Subcutaneous abdominal adipose tissue (tissue), 5 donors: ENCODE measurements at regions not wholly inside any gene's neighbourhood (a gene's known extent, or its start where the extent isn't known, plus 50 kb on each side); places are given as distances from the start of the nearest gene placed in this dataset.

Experiments
- H3K27ac ChIP-seq: one replicate; pipeline ENCODE4 v1.7.0; 2013; ENCODE audit warnings: low read depth, mild to moderate bottlenecking, inconsistent platforms, low read length, moderate library complexity
- H3K27me3 ChIP-seq, 5 donors: one replicate each; pipeline ENCODE4 v1.7.0; 2013; ENCODE audit warnings: low read length in 5 of 5, inconsistent platforms in 1 of 5; ENCODE audit not compliant: control insufficient read depth in 5 of 5, insufficient read depth in 4 of 5
- H3K36me3 ChIP-seq, 5 donors: one replicate each; pipeline ENCODE4 v1.7.0; 2013; ENCODE audit warnings: low read length in 5 of 5; ENCODE audit not compliant: control insufficient read depth in 5 of 5, insufficient read depth in 5 of 5
- H3K4me1 ChIP-seq, 5 donors: one replicate each; pipeline ENCODE4 v1.7.0; 2013; ENCODE audit warnings: low read length in 5 of 5, mild to moderate bottlenecking in 3 of 5, moderate library complexity in 1 of 5; ENCODE audit not compliant: control insufficient read depth in 5 of 5, insufficient read depth in 5 of 5
- H3K4me3 ChIP-seq, 5 donors: one replicate each; pipeline ENCODE4 v1.7.0; 2013; ENCODE audit warnings: low read length in 5 of 5, low read depth in 1 of 5
- H3K9ac ChIP-seq, 5 donors: one replicate each; pipeline ENCODE4 v1.7.0; 2013; ENCODE audit warnings: low read length in 5 of 5, mild to moderate bottlenecking in 4 of 5, moderate library complexity in 3 of 5
- H3K9me3 ChIP-seq, 5 donors: one replicate each; pipeline ENCODE4 v1.7.0; 2013; ENCODE audit warnings: low read length in 5 of 5; ENCODE audit not compliant: control insufficient read depth in 5 of 5
- donor health status: healthy.
- donor health status: healthy.
- donor health status: healthy.
- donor health status: healthy.
- donor health status: healthy.

DNA sequence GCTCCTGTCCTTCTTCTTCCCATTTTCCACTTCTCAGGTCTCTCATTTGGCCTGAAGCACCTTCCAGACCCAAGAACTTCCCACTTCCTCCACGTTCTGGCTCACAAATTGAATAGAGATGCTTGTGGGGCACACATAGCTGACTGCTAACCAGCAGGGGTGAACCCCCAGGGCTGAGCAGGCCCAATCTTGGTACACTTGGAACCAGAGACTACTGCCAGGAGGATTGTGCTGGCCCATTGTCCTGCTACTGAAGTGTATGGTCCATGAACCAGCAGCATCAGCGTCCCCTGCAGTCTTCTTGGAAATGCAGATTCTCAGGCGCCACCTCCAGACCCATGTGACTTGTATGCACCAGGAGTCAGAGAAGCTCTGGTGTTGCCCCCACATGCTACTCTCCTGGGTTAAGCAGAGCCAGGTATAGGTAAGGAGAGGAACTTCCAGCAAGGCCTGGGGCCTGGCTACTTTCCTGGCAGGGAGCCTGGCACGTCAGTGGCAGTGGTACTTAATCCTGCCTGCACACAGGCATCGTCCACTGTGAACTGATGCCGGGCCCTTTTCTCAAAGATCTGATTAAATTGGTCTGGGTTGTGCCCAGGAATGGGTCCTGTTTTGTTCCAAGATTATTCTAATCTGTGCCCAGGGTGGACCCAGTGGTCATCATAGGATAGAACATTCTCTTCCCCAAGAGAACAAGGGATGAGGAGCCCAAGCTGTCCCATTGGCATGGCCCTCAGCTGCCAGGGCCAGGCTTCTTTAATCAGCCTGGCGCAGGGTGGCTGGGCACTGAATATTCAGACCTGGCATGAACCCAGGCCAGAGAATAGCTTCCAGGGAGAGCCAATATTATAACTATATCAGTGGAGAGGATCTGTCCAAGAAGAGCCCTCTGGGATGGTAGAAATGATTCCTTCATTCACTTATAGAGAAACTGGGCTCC is 248.7 kb downstream of the SOX11 start:
- Histone ChIP-seq H3K9me3 (no peaks in the 10 kb centered on the region), H3K36me3 (no peaks in the 10 kb centered on the region), H3K4me3 (no peak overlapping the region), H3K4me1 (peaks cover 0 to 7% (median 0%) of the 10 kb centered on the region in 5 donors), H3K9ac (no peak overlapping the region), H3K27me3 (no peaks in the 10 kb centered on the region), H3K27ac (no peak overlapping the region)

GRCh38 chr2:5942204-5942603 is 250.0 kb downstream of the SOX11 start:
- Histone ChIP-seq H3K4me1 (peaks cover 0 to 7% (median 0%) of the 10 kb centered on the region in 5 donors), H3K9ac (no peak overlapping the region), H3K4me3 (no peak overlapping the region), H3K9me3 (no peaks in the 10 kb centered on the region), H3K27ac (no peak overlapping the region), H3K36me3 (no peaks in the 10 kb centered on the region), H3K27me3 (no peaks in the 10 kb centered on the region)

GRCh38 chr2:5945742-5946141 is 253.6 kb downstream of the SOX11 start:
- H3K27me3 ChIP-seq: no peaks in the 10 kb centered on the region
- no peaks in the 10 kb centered on the region for H3K4me1 ChIP-seq
- no peaks in the 10 kb centered on the region for H3K36me3 ChIP-seq
- no peak overlapping the region for H3K4me3 ChIP-seq
- no peak overlapping the region for H3K9ac ChIP-seq
- no peaks in the 10 kb centered on the region for H3K9me3 ChIP-seq
- no peak overlapping the region for H3K27ac ChIP-seq

GRCh38 chr2:5946225-5947115 is 254.3 kb downstream of the SOX11 start:
- Histone ChIP-seq H3K36me3 (no peaks in the 10 kb centered on the region), H3K9ac (no peak overlapping the region), H3K27me3 (no peaks in the 10 kb centered on the region), H3K27ac (no peak overlapping the region), H3K9me3 (no peaks in the 10 kb centered on the region), H3K4me1 (no peaks in the 10 kb centered on the region), H3K4me3 (no peak overlapping the region)

GRCh38 chr2:5950736-5951135 is 258.6 kb downstream of the SOX11 start:
- no peaks in the 10 kb centered on the region for H3K4me1 ChIP-seq
- H3K27me3 ChIP-seq: no peaks in the 10 kb centered on the region
- no peak overlapping the region for H3K4me3 ChIP-seq
- no peaks in the 10 kb centered on the region for H3K36me3 ChIP-seq
- no peak overlapping the region for H3K27ac ChIP-seq
- no peak overlapping the region for H3K9ac ChIP-seq
- H3K9me3 ChIP-seq: no peaks in the 10 kb centered on the region

- Histone ChIP-seq H3K4me3 (no peak overlapping the region), H3K27ac (no peak overlapping the region), H3K27me3 (no peaks in the 10 kb centered on the region), H3K4me1 (no peaks in the 10 kb centered on the region), H3K9me3 (no peaks in the 10 kb centered on the region), H3K36me3 (no peaks in the 10 kb centered on the region), H3K9ac (no peak overlapping the region)
These were observed 259.3 kb downstream of the SOX11 start for GRCh38 chr2:5951471-5951870.

GRCh38 chr2:5953525-5953924 is 261.3 kb downstream of the SOX11 start:
- H3K9ac ChIP-seq: no peak overlapping the region
- no peaks in the 10 kb centered on the region for H3K4me1 ChIP-seq
- H3K9me3 ChIP-seq: no peaks in the 10 kb centered on the region
- H3K36me3 ChIP-seq: no peaks in the 10 kb centered on the region
- H3K4me3 ChIP-seq: no peak overlapping the region
- H3K27ac ChIP-seq: no peak overlapping the region
- H3K27me3 ChIP-seq: no peaks in the 10 kb centered on the region

DNA sequence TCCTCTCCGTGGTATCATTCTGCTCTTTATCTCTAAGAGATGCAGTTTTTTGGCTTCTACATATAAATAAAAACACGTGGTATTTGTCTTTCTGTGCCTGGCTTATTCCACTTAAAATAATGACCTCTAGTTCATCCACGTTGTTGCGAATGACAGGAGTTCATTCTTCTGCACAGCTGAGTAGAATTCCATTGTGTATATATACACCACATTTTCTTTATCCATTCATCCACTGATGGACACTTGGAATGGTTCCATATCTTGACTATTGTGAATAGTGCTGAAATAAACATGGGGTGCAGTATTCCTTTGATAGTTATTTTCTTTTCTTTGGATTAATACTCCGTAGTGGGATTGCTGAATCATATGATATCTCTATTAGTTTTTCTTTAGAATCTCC is 262.3 kb downstream of the SOX11 start:
- H3K36me3 ChIP-seq: no peaks in the 10 kb centered on the region
- H3K4me1 ChIP-seq: no peaks in the 10 kb centered on the region
- H3K9ac ChIP-seq: no peak overlapping the region
- no peak overlapping the region for H3K4me3 ChIP-seq
- no peaks in the 10 kb centered on the region for H3K27me3 ChIP-seq
- no peak overlapping the region for H3K27ac ChIP-seq
- H3K9me3 ChIP-seq: peaks cover 0 to 2% (median 0%) of the 10 kb centered on the region in 5 donors

DNA sequence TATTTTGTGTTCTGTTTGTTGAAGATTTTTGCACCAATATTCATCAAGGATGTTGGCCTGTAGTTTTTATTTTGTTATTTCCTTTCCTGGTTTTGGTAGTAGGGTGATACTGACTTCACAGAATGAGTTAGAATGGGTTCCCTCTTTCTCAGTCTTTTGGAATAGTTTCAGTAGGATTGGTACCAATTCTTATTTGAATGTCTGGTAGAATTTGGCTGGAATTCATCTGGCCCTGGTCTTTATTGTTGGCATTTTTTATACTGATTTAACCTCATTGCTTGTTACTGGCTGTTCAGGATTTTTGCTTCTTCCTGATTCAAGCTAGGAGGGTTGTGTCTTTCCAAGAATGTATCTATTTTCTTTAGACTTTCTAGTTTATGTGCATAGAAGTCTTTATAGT is 263.7 kb downstream of the SOX11 start:
- Histone ChIP-seq H3K27ac (no peak overlapping the region), H3K9me3 (peaks cover 0 to 3% (median 0%) of the 10 kb centered on the region in 5 donors), H3K27me3 (peaks cover 0 to 3% (median 0%) of the 10 kb centered on the region in 5 donors), H3K4me1 (no peaks in the 10 kb centered on the region), H3K4me3 (no peak overlapping the region), H3K9ac (no peak overlapping the region), H3K36me3 (no peaks in the 10 kb centered on the region)
